Coronary artery (tissue), 2 donors: ENCODE measurements at regions not wholly inside any gene's neighbourhood (a gene's known extent, or its start where the extent isn't known, plus 50 kb on each side); places are given as distances from the start of the nearest gene placed in this dataset.

Experiments
- DNase-seq: peaks from one replicate; pipeline ENCODE4 v3.0.0-alpha.2; 2017; ENCODE audit warnings: low spot score
- H3K27ac ChIP-seq, 2 donors: fragments of 200-600 bp; sonication (generic); one replicate each; pipeline ENCODE4 v1.5.1; 2016 to 2019
- H3K4me3 ChIP-seq: fragments of 200-600 bp; sonication (generic); 2 replicates; pipeline ENCODE4 v1.5.1; 2016; ENCODE audit warnings: mild to moderate bottlenecking, moderate library complexity
- TF ChIP-seq, protein P1 (sequence below): fragments of 200-600 bp; sonication (generic); IDR thresholded peaks from one replicate; pipeline ENCODE4 v1.5.1; 2019; ENCODE audit warnings: antibody characterized with exemption

DNA sequence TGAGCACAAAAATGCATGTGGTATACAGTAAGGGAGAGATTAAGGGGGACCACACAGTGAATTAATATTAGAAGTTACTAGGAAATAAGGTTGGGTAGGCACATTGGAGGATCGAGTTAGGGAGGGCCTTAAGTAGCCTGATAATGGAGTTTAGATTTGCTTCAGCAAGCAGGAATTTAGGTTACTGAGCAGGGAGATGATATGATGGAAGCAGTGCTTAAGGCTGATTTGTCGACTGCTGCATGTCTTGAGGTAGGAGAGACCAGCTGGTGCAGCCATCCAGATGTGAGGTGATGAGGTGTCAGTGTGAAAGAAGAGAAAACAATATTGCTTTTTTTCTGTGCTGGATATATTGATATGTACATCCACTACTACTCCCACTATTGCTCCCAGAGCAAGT is 55.2 kb upstream of the ACTBL2 start:
- H3K4me3 ChIP-seq = no peak overlapping the region
- TF ChIP-seq, protein P1, sequence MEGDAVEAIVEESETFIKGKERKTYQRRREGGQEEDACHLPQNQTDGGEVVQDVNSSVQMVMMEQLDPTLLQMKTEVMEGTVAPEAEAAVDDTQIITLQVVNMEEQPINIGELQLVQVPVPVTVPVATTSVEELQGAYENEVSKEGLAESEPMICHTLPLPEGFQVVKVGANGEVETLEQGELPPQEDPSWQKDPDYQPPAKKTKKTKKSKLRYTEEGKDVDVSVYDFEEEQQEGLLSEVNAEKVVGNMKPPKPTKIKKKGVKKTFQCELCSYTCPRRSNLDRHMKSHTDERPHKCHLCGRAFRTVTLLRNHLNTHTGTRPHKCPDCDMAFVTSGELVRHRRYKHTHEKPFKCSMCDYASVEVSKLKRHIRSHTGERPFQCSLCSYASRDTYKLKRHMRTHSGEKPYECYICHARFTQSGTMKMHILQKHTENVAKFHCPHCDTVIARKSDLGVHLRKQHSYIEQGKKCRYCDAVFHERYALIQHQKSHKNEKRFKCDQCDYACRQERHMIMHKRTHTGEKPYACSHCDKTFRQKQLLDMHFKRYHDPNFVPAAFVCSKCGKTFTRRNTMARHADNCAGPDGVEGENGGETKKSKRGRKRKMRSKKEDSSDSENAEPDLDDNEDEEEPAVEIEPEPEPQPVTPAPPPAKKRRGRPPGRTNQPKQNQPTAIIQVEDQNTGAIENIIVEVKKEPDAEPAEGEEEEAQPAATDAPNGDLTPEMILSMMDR = no peak
- DNase-seq = no peak
- no peak overlapping the region for H3K27ac ChIP-seq

DNA sequence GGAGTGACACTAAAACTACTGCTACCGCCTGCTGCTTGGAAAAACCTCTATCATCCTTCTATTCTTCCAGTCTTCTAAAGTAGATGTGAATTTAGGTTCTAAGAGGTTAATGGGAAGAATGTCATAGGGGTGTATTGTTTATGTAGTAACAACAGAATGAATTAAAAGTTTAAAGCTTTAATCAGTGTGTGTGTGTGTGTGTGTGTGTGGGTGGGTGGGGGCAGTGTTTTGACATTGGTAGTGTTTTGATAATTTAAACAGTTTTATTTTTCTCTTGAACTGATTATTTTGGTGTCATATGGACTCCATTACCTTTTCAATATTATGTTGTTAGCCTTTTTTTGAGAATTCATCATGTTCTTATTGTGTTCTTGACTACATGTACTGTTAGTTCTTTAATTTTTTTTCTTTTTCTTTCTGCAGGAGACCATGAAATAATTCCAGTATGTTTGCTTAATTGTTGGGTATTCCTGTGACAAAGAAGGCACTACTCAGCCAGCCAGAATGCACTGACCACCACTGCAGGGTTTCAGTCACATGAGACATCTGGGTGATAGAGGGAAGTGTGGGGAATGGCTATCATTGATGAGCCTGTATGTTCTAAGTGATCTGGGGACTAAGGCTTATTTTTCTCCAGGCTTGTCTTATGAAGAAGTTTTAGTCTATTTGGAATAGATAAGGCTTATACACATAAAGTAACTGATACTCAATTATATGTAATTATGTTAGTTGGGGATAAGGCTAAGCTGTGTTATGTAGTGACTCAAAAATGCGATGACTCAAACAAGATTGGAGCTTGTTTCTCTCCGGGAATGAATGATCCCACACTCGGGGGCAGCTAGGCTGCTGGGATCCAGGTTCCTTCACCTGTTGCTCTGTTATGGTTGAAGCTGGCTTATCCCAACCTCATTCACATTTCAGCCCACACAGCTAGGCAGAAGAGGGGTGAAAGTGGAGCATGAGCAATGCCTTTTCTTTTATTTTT is 50.2 kb upstream of the ACTBL2 start:
- Histone ChIP-seq H3K27ac (no peak overlapping the region), H3K4me3 (no peak overlapping the region)
- DNase-seq = no peak
- TF ChIP-seq, protein P1 = no peak
